HG03064 (cell line): ENCODE measurements at regions not wholly inside any gene's neighbourhood (a gene's known extent, or its start where the extent isn't known, plus 50 kb on each side); places are given as distances from the start of the nearest gene placed in this dataset.
"Not testable (repeated sequence)": the region's sequence is repeated elsewhere in the genome, so short reads cannot be mapped to it uniquely, and the experiment has no call there.

Experiments used
- ATAC-seq: cut with Tn5 transposase; IDR thresholded peaks from one replicate; pipeline ENCODE4 v1.9.1; 2021; ENCODE audit warnings: low read depth; ENCODE audit not compliant: unreplicated experiment

DNA sequence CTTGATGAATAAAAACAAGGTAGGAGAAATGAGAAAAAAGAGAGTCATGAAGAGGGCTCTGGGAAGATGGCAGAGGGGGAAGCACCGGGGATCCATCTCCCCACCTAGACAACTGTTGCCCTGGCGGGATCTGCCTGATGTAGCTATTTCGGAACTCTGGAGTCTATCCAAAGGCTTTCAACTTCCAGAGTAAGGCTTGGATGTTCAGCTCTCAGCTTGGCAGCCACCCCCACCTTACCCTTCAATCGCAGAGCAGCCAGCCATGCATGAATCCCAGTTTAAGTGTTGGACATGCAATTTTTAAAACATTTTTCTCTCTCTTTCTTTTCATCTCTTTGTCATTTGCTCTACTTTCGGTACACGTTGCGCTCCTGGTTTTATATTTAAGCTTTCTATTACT lies 275.9 kb upstream of the EXOC2 start:
- no peak for ATAC-seq

- ATAC-seq: no peak
Observed at GRCh38 chr6:967701-968100, 274.8 kb upstream of the EXOC2 start.

GRCh38 chr6:965343-965742 lies 272.4 kb upstream of the EXOC2 start:
- ATAC-seq: no peak

DNA sequence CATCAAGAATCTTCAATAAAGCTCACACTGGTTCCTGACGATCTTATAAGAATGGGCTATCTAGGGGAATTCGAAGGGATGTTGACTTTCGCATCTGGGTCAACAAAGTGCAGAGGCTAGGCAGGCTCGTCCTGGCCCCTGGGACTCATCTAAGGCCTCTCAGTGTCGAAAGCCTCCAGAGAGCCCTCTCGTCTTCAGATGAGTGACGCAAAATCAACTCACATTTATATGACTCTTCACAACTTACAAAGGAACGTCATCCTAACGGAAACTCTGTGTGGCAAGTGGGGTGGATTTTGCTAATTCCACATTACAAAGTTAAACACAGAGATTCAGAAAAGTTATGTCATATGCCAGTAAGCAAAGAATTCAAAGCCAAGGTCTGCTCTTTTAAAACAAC lies 270.5 kb upstream of the EXOC2 start:
- ATAC-seq: no peak

- no peak for ATAC-seq
Observed at GRCh38 chr6:961407-961960, 268.5 kb upstream of the EXOC2 start.

DNA sequence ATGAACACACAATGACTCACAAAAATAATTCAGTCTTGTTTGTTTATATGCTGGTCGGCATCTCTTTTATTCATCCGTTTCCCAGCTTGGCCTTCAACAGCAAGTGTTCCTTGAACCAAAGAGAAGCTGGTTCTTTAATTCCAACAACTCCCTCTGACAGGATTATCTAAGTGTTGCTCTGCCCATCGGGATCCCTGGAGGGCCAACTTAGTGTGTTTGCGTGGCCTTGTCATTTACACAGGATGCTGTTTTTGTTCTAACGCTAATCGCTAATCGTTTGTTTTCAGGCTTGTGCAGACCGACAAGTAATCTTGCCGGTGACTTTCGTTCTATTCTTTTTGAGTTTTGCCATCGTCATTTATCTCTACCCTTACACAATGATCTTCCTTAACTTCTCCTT lies 267.4 kb upstream of the EXOC2 start:
- no peak for ATAC-seq

GRCh38 chr6:958488-958887 lies 265.5 kb upstream of the EXOC2 start:
- ATAC-seq: no peak

DNA sequence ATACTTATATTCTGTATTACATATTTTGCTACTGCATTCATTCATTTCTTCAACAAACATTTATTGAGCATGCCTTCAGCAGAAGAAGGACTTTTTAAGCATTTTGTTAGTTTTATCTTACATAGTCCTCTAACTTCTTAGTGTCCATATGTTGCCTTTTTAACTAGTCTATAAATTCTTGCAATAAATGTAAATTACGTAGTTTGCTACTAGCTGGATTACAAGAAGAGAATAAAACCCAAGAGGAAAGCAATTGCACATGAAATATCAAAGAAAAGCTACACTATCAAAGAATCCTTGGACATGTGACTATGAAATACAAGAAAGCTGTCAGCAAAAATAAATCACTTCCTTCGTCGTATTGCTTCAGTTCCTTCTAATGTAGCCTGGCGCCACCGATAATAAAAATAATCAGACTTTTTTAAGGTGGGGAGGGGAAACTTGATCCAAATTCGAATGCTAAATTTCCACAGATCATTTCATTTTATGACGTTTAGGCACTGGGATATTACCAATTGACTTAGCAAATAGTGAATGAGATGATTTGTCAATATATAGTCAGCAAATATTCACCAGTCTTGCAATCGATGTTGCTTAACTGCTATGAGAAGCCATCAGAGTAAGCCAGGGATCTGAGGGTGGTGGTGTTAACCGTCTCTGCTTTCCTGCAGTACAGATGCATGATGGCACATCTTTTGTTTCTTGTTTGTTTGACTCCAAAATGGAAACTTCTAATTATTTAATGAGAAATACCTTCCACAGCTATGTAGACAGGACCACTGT lies 258.7 kb upstream of the EXOC2 start:
- ATAC-seq: no peak

- ATAC-seq: no peak
Observed at GRCh38 chr6:947235-947934, 254.4 kb upstream of the EXOC2 start.

DNA sequence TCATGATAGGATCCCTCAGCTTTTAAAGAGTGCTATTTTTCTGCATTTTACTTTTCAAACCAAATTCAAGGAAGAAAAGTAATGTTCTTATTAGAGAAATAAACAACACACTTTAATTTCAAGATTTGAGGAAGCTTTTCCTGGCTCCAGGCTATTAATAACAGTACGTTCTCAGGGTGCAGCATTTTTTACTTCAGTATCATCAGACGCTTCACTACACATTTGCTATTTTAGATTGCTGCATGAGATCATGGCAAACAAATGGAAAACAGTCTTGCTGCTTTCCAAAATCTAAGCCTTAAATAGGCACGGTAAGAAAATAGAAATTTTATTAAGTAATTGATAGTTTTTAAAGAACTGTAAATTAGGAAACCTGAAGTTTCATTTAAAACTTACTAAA lies 253.6 kb upstream of the EXOC2 start:
- no peak for ATAC-seq

- ATAC-seq: no peak
Observed at GRCh38 chr6:939526-940252, 246.8 kb upstream of the EXOC2 start.

DNA sequence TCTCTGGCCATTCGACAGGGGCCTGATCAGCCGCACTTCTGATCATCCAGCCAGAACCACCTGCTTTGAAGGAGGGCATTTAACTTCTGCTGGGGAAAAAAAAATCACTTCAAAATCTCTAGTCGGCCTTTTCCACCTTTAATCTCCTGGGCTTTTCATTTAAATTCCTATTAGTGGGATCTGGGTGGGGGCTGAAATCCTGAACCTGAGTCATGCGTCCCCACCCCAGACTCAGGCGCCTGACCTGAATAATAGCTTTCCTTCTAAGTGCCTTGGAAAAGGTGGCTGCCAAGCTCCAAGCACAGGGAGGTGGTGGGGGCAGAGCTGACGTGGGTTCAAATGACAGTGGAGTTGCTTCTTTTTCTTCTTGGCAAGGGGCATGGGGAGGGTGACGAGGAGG lies 246.0 kb upstream of the EXOC2 start:
- no peak for ATAC-seq

DNA sequence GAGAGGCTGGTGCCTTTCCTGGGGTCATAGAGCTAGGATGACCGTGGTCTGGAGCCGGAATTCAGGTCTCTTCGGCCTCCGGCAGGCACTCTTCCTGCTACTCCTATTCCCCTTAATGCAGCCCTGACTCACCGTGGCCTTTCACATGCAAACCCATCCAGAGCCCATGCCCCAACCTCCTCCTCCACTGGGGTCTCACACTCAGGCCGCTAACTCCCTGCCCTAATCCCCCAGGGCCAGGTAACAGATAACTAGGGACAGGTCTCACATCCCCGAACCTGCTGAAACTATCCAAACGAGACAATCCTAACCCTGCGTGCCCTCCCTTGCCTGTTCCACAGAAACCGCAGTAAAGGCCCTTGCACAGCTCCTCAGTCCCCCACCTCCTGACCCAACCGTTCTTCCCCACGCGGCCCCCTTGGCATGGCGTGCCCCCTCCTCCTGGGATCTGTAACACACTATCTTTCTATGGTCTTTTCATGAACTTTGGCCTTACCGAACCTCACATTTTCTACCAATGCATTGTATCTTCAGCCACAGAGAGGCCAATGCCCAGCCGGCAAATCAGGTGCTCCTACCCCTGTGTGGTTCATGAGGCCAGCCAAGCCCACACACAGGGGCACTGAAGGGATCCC lies 245.4 kb upstream of the EXOC2 start:
- ATAC-seq: no peak

DNA sequence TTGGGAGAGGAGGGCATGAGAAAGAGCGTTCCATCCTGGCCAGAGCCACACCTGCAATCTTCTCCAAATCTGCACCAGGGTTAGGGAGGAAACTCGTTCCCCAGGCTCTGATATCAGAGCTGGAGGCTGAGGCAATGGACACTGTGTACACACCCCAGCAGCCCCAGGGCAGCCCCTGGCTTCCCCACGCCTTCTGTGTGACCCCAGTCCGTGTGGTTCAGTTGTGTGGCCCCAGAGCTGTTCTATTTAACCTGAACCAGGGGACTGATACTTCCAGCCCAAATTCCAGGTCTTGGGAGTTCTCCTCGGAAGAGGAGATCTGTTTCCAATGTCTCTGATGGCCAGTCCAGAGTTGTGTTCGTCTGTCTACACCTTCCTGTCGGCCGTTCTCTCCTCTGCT lies 242.6 kb upstream of the EXOC2 start:
- no peak for ATAC-seq

DNA sequence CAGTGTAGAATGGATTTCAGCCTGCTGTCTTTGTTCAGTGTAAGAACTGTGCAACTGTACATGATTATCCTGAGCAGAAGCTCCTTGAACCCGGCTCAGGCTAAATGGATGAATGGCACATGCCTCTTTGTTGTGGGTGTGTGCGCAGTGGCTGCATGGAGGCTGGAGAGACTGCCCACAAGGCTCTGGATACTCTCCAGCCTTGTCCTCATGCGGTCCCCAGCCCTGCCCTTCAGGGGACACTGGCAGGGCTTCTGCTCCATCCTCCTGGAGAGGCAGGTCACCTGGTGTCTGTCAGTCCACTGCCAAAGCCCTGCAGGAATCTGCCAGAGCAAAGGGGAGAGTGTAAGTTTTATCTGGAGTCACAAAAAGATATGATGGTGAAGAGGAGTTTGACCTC lies 241.7 kb upstream of the EXOC2 start:
- no peak for ATAC-seq

GRCh38 chr6:931919-932318 lies 239.0 kb upstream of the EXOC2 start:
- not testable (repeated sequence) for ATAC-seq

DNA sequence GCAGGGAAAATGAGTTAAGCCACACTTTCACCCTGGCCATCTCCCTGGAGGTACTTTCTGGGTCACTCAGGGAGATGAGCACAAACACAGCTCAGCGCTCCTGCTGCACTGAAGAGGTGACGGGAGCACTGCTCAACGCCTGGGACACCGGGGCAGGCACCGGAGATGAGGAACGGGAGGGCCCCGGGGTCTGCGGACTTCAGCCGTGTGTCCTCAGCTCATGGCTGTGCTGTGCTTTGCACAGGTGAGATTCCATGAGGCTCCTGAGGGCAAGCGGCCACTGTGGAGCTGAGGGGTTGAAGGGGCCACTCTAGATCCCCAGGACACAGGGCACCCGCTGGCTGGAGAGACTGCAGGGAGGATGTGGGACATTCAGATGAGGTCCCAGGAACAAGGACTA lies 234.2 kb upstream of the EXOC2 start:
- no peak for ATAC-seq

GRCh38 chr6:925656-926213 lies 232.8 kb upstream of the EXOC2 start:
- ATAC-seq: no peak

- ATAC-seq: no peak
Observed at GRCh38 chr6:924661-925060, 231.7 kb upstream of the EXOC2 start.

DNA sequence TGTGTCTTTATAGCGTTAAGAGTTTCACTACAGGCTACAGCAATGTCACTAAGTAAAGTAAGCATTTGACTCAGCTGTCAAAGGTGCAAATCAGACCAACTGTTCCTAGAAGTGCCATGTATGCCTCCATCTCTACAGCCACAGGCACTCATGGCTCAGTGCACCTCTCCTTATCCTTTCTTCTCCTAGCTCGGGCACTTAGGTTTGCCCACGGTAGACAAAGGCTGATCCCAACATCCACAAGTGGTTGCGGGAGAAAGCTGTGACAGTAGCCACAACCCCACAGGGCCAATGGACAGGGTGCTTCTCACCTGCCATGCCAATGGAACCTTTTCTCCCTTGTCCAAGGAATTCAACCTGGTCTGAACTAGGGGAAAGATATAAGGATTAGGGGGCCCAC lies 228.5 kb upstream of the EXOC2 start:
- ATAC-seq: no peak

GRCh38 chr6:920512-920911 lies 227.6 kb upstream of the EXOC2 start:
- ATAC-seq: no peak
